Ascending aorta (tissue), 2 donors: ENCODE measurements at regions not wholly inside any gene's neighbourhood (a gene's known extent, or its start where the extent isn't known, plus 50 kb on each side); places are given as distances from the start of the nearest gene placed in this dataset.

Experiments used
- DNase-seq, 2 donors: peaks; one replicate each; pipeline ENCODE4 v3.0.0-alpha.2; 2019; ENCODE audit warnings: low spot score in 2 of 2
- H3K27ac ChIP-seq, 2 donors: fragments of 200-600 bp; sonication (generic); one replicate each; pipeline ENCODE4 v1.5.1; 2016 to 2017; ENCODE audit warnings: mild to moderate bottlenecking in 1 of 2
- H3K27me3 ChIP-seq: fragments of 200-600 bp; sonication (generic); one replicate; pipeline ENCODE4 v1.5.1; 2017
- H3K36me3 ChIP-seq, 2 donors: fragments of 200-600 bp; sonication (generic); one replicate each; pipeline ENCODE4 v1.5.1; 2016
- H3K4me1 ChIP-seq, 2 donors: fragments of 200-600 bp; sonication (generic); one replicate each; pipeline ENCODE4 v1.5.1; 2016 to 2017; ENCODE audit warnings: mild to moderate bottlenecking in 1 of 2
- H3K4me3 ChIP-seq, 2 donors: fragments of 200-600 bp; sonication (generic); one replicate each; pipeline ENCODE4 v1.5.1; 2016 to 2017; ENCODE audit warnings: mild to moderate bottlenecking in 1 of 2
- H3K9me3 ChIP-seq, 2 donors: fragments of 200-600 bp; sonication (generic); one replicate each; pipeline ENCODE4 v1.5.1; 2016
- CTCF ChIP-seq, 3 experiments: fragments of 200-600 bp in 2 of 3; fragments of 450-650 bp in 1 of 3; sonication (generic) in 2 of 3; IDR thresholded peaks; one replicate each; pipeline ENCODE4 v1.5.1; 2016 to 2019; ENCODE audit warnings: antibody characterized with exemption in 3 of 3, mild to moderate bottlenecking in 1 of 3, moderate library complexity in 1 of 3
- intact Hi-C: fragments of 100-400 bp; cut with DNase I; formaldehyde crosslinking; loops from one replicate; pipeline ENCODE4 v1.15.1; 2023

- no peak overlapping the region for H3K27ac ChIP-seq
- no peak overlapping the region for H3K4me3 ChIP-seq
- H3K9me3 ChIP-seq: peaks cover 0 to 7% of the 10 kb centered on the region in 2 donors
- H3K4me1 ChIP-seq: no peaks in the 10 kb centered on the region
- intact Hi-C loops: no loop called here
- no peak for TF ChIP-seq CTCF (IDR thresholded peaks at IDR 0.05)
- DNase-seq: no peak
- H3K27me3 ChIP-seq: no peaks in the 10 kb centered on the region
- H3K36me3 ChIP-seq: no peaks in the 10 kb centered on the region
Measured at GRCh38 chr17:5951912-5952311, 118.3 kb upstream of the WSCD1 start.

GRCh38 chr17:5952518-5952917 is 117.7 kb upstream of the WSCD1 start:
- no peak overlapping the region for H3K27ac ChIP-seq
- peaks cover 0 to 7% of the 10 kb centered on the region in 2 donors for H3K9me3 ChIP-seq
- no peak for DNase-seq
- intact Hi-C loops: no loop called here
- no peaks in the 10 kb centered on the region for H3K4me1 ChIP-seq
- H3K4me3 ChIP-seq: no peak overlapping the region
- H3K36me3 ChIP-seq: no peaks in the 10 kb centered on the region
- H3K27me3 ChIP-seq: no peaks in the 10 kb centered on the region
- TF ChIP-seq CTCF (IDR thresholded peaks at IDR 0.05): no peak

GRCh38 chr17:5955764-5956163 is 114.4 kb upstream of the WSCD1 start:
- Histone ChIP-seq H3K4me1 (no peaks in the 10 kb centered on the region), H3K36me3 (no peaks in the 10 kb centered on the region), H3K27ac (no peak overlapping the region), H3K9me3 (peaks cover 0 to 7% of the 10 kb centered on the region in 2 donors), H3K4me3 (no peak overlapping the region), H3K27me3 (no peaks in the 10 kb centered on the region)
- no peak for TF ChIP-seq CTCF (IDR thresholded peaks at IDR 0.05)
- intact Hi-C loops: no loop called here
- no peak for DNase-seq

GRCh38 chr17:5958850-5959249 is 111.3 kb upstream of the WSCD1 start:
- Histone ChIP-seq H3K27ac (no peak overlapping the region), H3K4me3 (no peak overlapping the region), H3K4me1 (no peaks in the 10 kb centered on the region), H3K27me3 (no peaks in the 10 kb centered on the region), H3K9me3 (peaks cover 0 to 7% of the 10 kb centered on the region in 2 donors), H3K36me3 (no peaks in the 10 kb centered on the region)
- intact Hi-C loops: no loop called here
- no peak for DNase-seq
- TF ChIP-seq CTCF (IDR thresholded peaks at IDR 0.05): no peak

GRCh38 chr17:5962371-5962770 is 107.8 kb upstream of the WSCD1 start:
- no peak for TF ChIP-seq CTCF (IDR thresholded peaks at IDR 0.05)
- Histone ChIP-seq H3K9me3 (peaks cover 0 to 4% of the 10 kb centered on the region in 2 donors), H3K4me1 (no peaks in the 10 kb centered on the region), H3K36me3 (no peaks in the 10 kb centered on the region), H3K27me3 (no peaks in the 10 kb centered on the region), H3K4me3 (no peak overlapping the region), H3K27ac (no peak overlapping the region)
- intact Hi-C loops: no loop called here
- DNase-seq: no peak

- Histone ChIP-seq H3K36me3 (no peaks in the 10 kb centered on the region), H3K4me1 (no peaks in the 10 kb centered on the region), H3K27me3 (no peaks in the 10 kb centered on the region), H3K4me3 (no peak overlapping the region), H3K27ac (no peak overlapping the region), H3K9me3 (peaks cover 0 to 12% of the 10 kb centered on the region in 2 donors)
- no peak for DNase-seq
- intact Hi-C loops: no loop called here
- no peak for TF ChIP-seq CTCF (IDR thresholded peaks at IDR 0.05)
Measured at GRCh38 chr17:5971969-5972368, 98.2 kb upstream of the WSCD1 start.
